IgD-negative memory B cell (primary cell): ENCODE measurements at regions not wholly inside any gene's neighbourhood (a gene's known extent, or its start where the extent isn't known, plus 50 kb on each side); places are given as distances from the start of the nearest gene placed in this dataset.

Source experiments
- H3K27ac Mint-ChIP-seq, 3 donors: one replicate each; pipeline ENCODE4 v1.8.0; 2020 to 2022; ENCODE audit warnings: mild to moderate bottlenecking in 3 of 3, mixed read lengths in 3 of 3, moderate library complexity in 1 of 3
- H3K27me3 Mint-ChIP-seq: one replicate; pipeline ENCODE4 v1.8.0; 2021; ENCODE audit warnings: mixed read lengths
- H3K36me3 Mint-ChIP-seq: one replicate; pipeline ENCODE4 v1.8.0; 2020; ENCODE audit warnings: mild to moderate bottlenecking, mixed read lengths
- H3K4me1 Mint-ChIP-seq, 3 donors: one replicate each; pipeline ENCODE4 v1.8.0; 2020 to 2022; ENCODE audit warnings: mixed read lengths in 3 of 3, mild to moderate bottlenecking in 1 of 3
- H3K4me3 Mint-ChIP-seq, 4 donors: one replicate each; pipeline ENCODE4 v1.8.0; 2020 to 2022; ENCODE audit warnings: mild to moderate bottlenecking in 4 of 4, mixed read lengths in 4 of 4, moderate library complexity in 3 of 4
- H3K9me3 Mint-ChIP-seq, 3 donors: one replicate each; pipeline ENCODE4 v1.8.0; 2020 to 2021; ENCODE audit warnings: mixed read lengths in 3 of 3, mild to moderate bottlenecking in 1 of 3

- peaks cover 0 to 5% (median 5%) of the 10 kb centered on the region in 3 donors for H3K4me1 Mint-ChIP-seq
- H3K27ac Mint-ChIP-seq, result no peak overlapping the region
- peaks cover 0 to 6% (median 0%) of the 10 kb centered on the region in 3 donors for H3K9me3 Mint-ChIP-seq
- H3K36me3 Mint-ChIP-seq, result no peaks in the 10 kb centered on the region
- peaks cover 4% of the 10 kb centered on the region for H3K27me3 Mint-ChIP-seq
- H3K4me3 Mint-ChIP-seq, result no peak overlapping the region
These were observed 585.6 kb downstream of the UTRN start for GRCh38 chr6:144870782-144871181.

DNA sequence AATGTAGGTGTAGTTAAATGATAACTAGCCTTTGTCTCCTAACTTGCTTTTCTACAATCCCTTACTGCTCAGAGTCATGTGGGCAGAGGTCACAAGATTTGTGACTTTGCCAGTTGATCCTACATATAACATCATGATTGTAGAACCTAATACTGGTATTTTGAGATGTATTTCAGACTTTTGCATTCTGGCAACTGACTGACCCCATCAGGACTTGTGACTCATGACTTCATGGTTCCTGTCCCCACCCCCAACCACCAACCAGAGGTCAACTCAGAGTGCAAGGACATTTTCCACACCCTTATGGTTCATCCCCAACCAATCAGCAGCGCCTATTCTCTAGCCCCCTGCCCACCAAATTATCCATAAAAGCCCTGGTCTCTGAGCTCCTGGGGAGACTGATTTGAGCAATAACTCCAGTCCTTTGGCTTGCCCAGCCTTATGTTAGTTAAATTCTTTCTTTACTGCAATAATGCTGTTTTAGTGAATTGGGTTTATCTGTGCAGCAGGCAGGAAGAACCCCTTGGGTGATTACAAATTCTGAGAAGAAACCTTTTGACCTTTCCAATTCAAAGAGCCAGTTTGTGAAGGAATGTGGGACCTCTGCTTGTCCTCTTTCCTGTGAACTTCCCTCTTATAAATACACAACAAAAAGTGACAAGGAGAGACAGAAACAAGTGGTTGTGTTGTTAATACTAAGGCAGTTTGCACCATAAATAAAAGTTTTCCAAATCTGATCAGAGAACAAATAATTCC is 588.7 kb downstream of the UTRN start:
- Mint-ChIP-seq H3K36me3 (no peaks in the 10 kb centered on the region), H3K9me3 (peaks cover 0 to 3% (median 0%) of the 10 kb centered on the region in 3 donors), H3K4me3 (no peak overlapping the region), H3K27me3 (peaks cover 2% of the 10 kb centered on the region), H3K27ac (no peak overlapping the region), H3K4me1 (no peaks in the 10 kb centered on the region)

DNA sequence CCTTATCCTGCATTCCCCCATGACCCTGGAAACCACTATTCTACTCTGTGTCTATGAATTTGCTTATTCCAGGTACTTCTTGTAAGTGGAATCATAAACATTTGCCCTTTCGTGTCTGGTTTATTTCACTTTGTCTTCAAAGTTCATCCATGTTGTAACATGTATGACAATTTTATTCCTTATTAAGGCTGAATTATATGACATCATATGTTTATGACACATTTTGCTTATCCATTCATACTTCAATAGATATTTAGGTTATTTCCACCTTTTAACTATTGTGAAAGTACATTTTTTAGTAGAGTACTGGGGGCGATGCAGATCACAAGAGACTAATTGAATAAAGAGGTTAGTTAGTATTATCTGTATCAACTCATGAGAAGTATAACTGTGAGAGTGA is 591.6 kb downstream of the UTRN start:
- no peak overlapping the region for H3K4me3 Mint-ChIP-seq
- no peaks in the 10 kb centered on the region for H3K4me1 Mint-ChIP-seq
- H3K9me3 Mint-ChIP-seq, result no peaks in the 10 kb centered on the region
- H3K27ac Mint-ChIP-seq, result no peak overlapping the region
- H3K36me3 Mint-ChIP-seq, result no peaks in the 10 kb centered on the region
- H3K27me3 Mint-ChIP-seq, result peaks cover 5% of the 10 kb centered on the region

DNA sequence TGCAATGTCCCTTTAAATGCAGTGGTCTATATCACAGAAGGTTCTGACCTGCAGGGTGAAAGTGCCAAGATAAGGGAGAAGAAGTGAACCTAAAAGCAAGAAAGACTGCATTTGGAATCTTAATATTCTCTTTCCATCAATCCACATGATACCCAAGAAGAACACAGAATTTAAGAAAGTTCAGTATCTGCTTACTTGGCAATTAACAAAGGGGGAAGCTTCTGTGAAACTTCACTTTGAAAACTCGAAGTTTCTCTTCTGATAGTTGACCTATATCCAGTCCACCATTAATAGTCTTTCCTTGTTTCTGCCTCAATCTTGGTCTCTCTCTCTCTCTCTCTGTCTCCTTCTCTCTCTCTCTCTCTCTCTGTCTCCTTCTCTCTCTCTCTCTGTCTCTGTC is 592.0 kb downstream of the UTRN start:
- H3K9me3 Mint-ChIP-seq, result no peaks in the 10 kb centered on the region
- H3K4me1 Mint-ChIP-seq, result no peaks in the 10 kb centered on the region
- H3K27ac Mint-ChIP-seq, result no peak overlapping the region
- H3K4me3 Mint-ChIP-seq, result no peak overlapping the region
- no peaks in the 10 kb centered on the region for H3K36me3 Mint-ChIP-seq
- H3K27me3 Mint-ChIP-seq, result peaks cover 5% of the 10 kb centered on the region

- Mint-ChIP-seq H3K4me1 (no peaks in the 10 kb centered on the region), H3K36me3 (no peaks in the 10 kb centered on the region), H3K4me3 (no peak overlapping the region), H3K27me3 (peaks cover 3% of the 10 kb centered on the region), H3K27ac (no peak overlapping the region), H3K9me3 (no peaks in the 10 kb centered on the region)
These were observed 593.4 kb downstream of the UTRN start for GRCh38 chr6:144878577-144878976.

DNA sequence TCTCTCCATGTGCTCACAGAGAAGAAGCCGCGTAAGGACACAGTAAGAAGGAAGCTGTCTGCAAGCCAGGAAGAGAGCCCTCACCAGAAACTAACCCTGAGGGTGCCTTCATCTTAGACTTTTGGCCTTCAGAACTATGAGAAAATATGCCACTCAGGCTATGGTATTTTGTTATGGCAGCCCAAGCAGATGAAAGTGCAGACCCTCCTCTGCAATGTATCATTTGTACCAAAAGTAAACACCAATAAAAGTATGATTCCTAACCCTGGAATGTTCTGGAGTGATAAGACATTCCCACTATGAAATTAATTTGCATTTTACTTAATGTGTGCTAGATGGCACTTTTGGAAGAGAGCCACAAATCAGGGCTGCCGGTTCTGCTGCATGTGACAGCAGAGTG is 594.3 kb downstream of the UTRN start:
- no peaks in the 10 kb centered on the region for H3K9me3 Mint-ChIP-seq
- H3K27ac Mint-ChIP-seq, result no peak overlapping the region
- peaks cover 3% of the 10 kb centered on the region for H3K27me3 Mint-ChIP-seq
- H3K4me1 Mint-ChIP-seq, result no peaks in the 10 kb centered on the region
- H3K36me3 Mint-ChIP-seq, result no peaks in the 10 kb centered on the region
- no peak overlapping the region for H3K4me3 Mint-ChIP-seq

DNA sequence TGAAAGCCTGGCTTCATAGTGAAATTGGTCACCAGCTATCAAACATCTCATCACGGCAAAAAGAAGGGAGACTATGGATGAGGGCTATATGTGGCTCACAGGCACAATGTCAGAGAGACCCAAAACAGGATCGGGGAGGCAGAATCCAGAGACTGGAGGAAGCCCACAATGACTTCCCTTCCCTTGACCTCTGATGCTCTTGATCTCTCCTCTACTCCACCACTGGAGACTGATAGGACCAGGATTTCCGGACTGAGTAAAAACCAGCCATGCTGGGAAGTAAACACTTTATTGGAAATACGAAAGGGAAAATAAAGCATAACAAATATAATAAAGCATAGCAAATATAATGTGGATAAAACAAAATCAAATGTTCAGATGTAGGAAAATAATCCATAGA is 597.3 kb downstream of the UTRN start:
- H3K4me1 Mint-ChIP-seq, result no peaks in the 10 kb centered on the region
- H3K27ac Mint-ChIP-seq, result no peak overlapping the region
- no peak overlapping the region for H3K4me3 Mint-ChIP-seq
- H3K9me3 Mint-ChIP-seq, result no peaks in the 10 kb centered on the region
- H3K36me3 Mint-ChIP-seq, result no peaks in the 10 kb centered on the region
- peaks cover 3% of the 10 kb centered on the region for H3K27me3 Mint-ChIP-seq

DNA sequence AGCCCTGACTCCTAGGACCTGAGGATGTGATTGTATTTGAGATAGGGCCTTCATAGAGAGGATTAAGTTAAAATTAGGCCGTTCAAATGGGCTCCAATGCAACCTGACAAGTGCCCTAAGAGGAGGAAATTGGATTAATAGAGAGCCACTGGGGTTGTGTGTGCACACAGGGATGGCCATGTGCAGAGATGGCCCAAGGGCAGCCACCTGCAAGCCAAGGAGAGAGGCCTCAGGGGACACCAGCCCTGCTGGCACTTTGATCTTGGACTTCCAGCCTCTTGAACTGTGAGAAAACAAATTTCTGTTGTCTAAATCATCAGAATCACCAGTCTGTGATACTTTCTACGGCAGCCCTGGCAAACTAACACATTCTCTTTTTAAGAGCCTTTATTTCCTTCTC is 598.8 kb downstream of the UTRN start:
- Mint-ChIP-seq H3K27me3 (peaks cover 3% of the 10 kb centered on the region), H3K27ac (no peak overlapping the region), H3K9me3 (no peaks in the 10 kb centered on the region), H3K4me3 (no peak overlapping the region), H3K36me3 (no peaks in the 10 kb centered on the region), H3K4me1 (no peaks in the 10 kb centered on the region)

GRCh38 chr6:144885817-144886216 is 600.7 kb downstream of the UTRN start:
- H3K36me3 Mint-ChIP-seq, result no peaks in the 10 kb centered on the region
- H3K27ac Mint-ChIP-seq, result no peak overlapping the region
- H3K4me3 Mint-ChIP-seq, result no peak overlapping the region
- no peaks in the 10 kb centered on the region for H3K9me3 Mint-ChIP-seq
- no peaks in the 10 kb centered on the region for H3K27me3 Mint-ChIP-seq
- no peaks in the 10 kb centered on the region for H3K4me1 Mint-ChIP-seq

DNA sequence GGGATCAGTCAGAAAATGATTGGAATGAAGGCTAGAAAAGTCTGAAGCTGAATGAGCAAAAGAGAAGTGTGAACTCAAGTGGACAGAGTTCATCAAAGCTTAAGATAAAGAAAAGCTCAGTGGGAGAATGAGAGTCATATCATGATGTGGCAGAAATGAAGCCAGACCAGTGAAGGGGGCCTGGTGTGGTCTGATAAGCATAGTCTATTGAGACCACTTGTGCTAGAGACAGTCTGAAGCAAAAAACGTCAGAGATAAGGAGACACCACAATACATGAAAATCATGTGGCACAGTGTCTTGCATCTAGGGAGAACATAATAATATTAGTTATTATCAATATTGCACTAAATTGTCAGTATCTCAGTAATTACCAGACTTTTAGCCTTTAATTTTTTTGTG is 601.5 kb downstream of the UTRN start:
- H3K27ac Mint-ChIP-seq, result no peak overlapping the region
- no peak overlapping the region for H3K4me3 Mint-ChIP-seq
- no peaks in the 10 kb centered on the region for H3K4me1 Mint-ChIP-seq
- no peaks in the 10 kb centered on the region for H3K36me3 Mint-ChIP-seq
- no peaks in the 10 kb centered on the region for H3K9me3 Mint-ChIP-seq
- H3K27me3 Mint-ChIP-seq, result no peaks in the 10 kb centered on the region

- H3K4me3 Mint-ChIP-seq, result no peak overlapping the region
- H3K27ac Mint-ChIP-seq, result no peak overlapping the region
- no peaks in the 10 kb centered on the region for H3K9me3 Mint-ChIP-seq
- no peaks in the 10 kb centered on the region for H3K36me3 Mint-ChIP-seq
- H3K4me1 Mint-ChIP-seq, result no peaks in the 10 kb centered on the region
- H3K27me3 Mint-ChIP-seq, result no peaks in the 10 kb centered on the region
These were observed 603.5 kb downstream of the UTRN start for GRCh38 chr6:144888621-144889020.

DNA sequence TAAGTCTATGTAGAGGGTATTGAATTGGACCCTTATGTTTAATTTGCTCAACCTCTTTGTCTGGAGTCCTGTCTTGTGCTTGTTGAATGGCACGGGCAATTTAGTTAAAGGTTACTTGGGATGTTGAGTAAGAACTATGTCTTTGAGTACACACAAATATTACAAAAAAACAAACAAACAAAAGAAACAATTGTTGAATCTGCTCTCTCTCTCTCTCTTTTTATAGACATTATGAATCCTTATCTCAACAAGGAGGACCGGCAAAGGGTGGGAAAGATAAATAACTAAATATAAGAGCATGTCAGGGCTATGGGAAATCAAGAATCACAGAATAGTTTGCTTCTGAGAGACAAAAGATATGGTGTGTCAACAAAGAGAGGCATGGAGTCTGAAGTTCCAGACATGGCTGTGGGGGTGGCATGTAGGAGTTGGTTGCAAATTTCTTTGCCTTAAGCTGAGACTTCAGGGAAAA is 608.6 kb downstream of the UTRN start:
- Mint-ChIP-seq H3K27ac (no peak overlapping the region), H3K36me3 (no peaks in the 10 kb centered on the region), H3K27me3 (peaks cover 1% of the 10 kb centered on the region), H3K4me3 (no peak overlapping the region), H3K4me1 (no peaks in the 10 kb centered on the region), H3K9me3 (no peaks in the 10 kb centered on the region)

- Mint-ChIP-seq H3K27ac (no peak overlapping the region), H3K27me3 (peaks cover 1% of the 10 kb centered on the region), H3K36me3 (no peaks in the 10 kb centered on the region), H3K4me1 (no peaks in the 10 kb centered on the region), H3K9me3 (no peaks in the 10 kb centered on the region), H3K4me3 (no peak overlapping the region)
These were observed 609.1 kb downstream of the UTRN start for GRCh38 chr6:144894240-144894639.

GRCh38 chr6:144895313-144896278 is 610.5 kb downstream of the UTRN start:
- Mint-ChIP-seq H3K4me3 (no peak overlapping the region), H3K36me3 (no peaks in the 10 kb centered on the region), H3K4me1 (no peaks in the 10 kb centered on the region), H3K27ac (no peak overlapping the region), H3K27me3 (peaks cover 1% of the 10 kb centered on the region), H3K9me3 (no peaks in the 10 kb centered on the region)

- H3K27me3 Mint-ChIP-seq, result peaks cover 3% of the 10 kb centered on the region
- no peaks in the 10 kb centered on the region for H3K4me1 Mint-ChIP-seq
- no peak overlapping the region for H3K27ac Mint-ChIP-seq
- H3K9me3 Mint-ChIP-seq, result peaks cover 0 to 1% (median 0%) of the 10 kb centered on the region in 3 donors
- no peak overlapping the region for H3K4me3 Mint-ChIP-seq
- H3K36me3 Mint-ChIP-seq, result no peaks in the 10 kb centered on the region
These were observed 611.2 kb downstream of the UTRN start for GRCh38 chr6:144896289-144896688.
